CD14-positive monocyte (primary cell): ENCODE measurements at regions not wholly inside any gene's neighbourhood (a gene's known extent, or its start where the extent isn't known, plus 50 kb on each side); places are given as distances from the start of the nearest gene placed in this dataset.

Experiments used
- DNase-seq, 3 donors: peaks; one replicate each; pipeline ENCODE4 v3.0.0-alpha.2; 2011 to 2022
- H2AFZ ChIP-seq: 2 replicates; pipeline ENCODE4 v1.6.0; 2012; ENCODE audit warnings: mild to moderate bottlenecking, low read depth, low read length, inconsistent platforms; ENCODE audit not compliant: insufficient read depth, poor library complexity, severe bottlenecking
- H3K27ac ChIP-seq, 2 donors: 1 replicate in 1 of 2; 2 replicates in 1 of 2; pipeline ENCODE4 v1.5.1; 2012 to 2013; ENCODE audit warnings: low read length in 2 of 2, control low read depth in 1 of 2, inconsistent platforms in 1 of 2, low read depth in 1 of 2, mild to moderate bottlenecking in 1 of 2
- H3K27me3 ChIP-seq, 2 donors: one replicate each; pipeline versions ENCODE4 v1.6.0 to v1.6.1; 2011 to 2013; ENCODE audit warnings: low read length in 2 of 2; ENCODE audit not compliant: control insufficient read depth in 2 of 2, insufficient read depth in 2 of 2
- H3K36me3 ChIP-seq, 2 donors: replicated peaks in 1 of 2; 1 replicate in 1 of 2; 2 replicates in 1 of 2; pipeline versions ENCODE4 v1.5.1 to v1.6.1; 2012 to 2013; ENCODE audit warnings: low read length in 2 of 2, control low read depth in 1 of 2, inconsistent platforms in 1 of 2, mild to moderate bottlenecking in 1 of 2; ENCODE audit not compliant: insufficient read depth in 2 of 2, control insufficient read depth in 1 of 2
- H3K4me1 ChIP-seq, 2 donors: 1 replicate in 1 of 2; 2 replicates in 1 of 2; pipeline versions ENCODE4 v1.5.1 to v1.6.1; 2012 to 2013; ENCODE audit warnings: low read length in 2 of 2, control low read depth in 1 of 2, inconsistent platforms in 1 of 2, mild to moderate bottlenecking in 1 of 2, moderate library complexity in 1 of 2; ENCODE audit not compliant: insufficient read depth in 2 of 2, control insufficient read depth in 1 of 2
- H3K4me2 ChIP-seq: replicated peaks from 2 replicates; pipeline ENCODE3; 2012; ENCODE audit warnings: low read length, moderate library complexity, mild to moderate bottlenecking; ENCODE audit not compliant: poor library complexity, severe bottlenecking; ENCODE audit errors: extremely low read depth
- H3K4me3 ChIP-seq, 3 experiments: fragments of 200-600 bp in 1 of 3; sonication (generic) in 1 of 3; replicated peaks in 1 of 3; 1 replicate in 2 of 3; 2 replicates in 1 of 3; pipeline ENCODE4 v1.5.1; 2011 to 2013; ENCODE audit warnings: low read length in 3 of 3, mild to moderate bottlenecking in 3 of 3, control low read depth in 2 of 3, low read depth in 2 of 3, inconsistent platforms in 1 of 3, moderate library complexity in 1 of 3
- H3K79me2 ChIP-seq: 2 replicates; pipeline ENCODE4 v1.6.0; 2012; ENCODE audit warnings: mild to moderate bottlenecking, control low read depth, inconsistent platforms, low read length, moderate library complexity; ENCODE audit not compliant: insufficient read depth
- H3K9ac ChIP-seq: 2 replicates; pipeline ENCODE4 v1.6.0; 2017; ENCODE audit warnings: low read length, mild to moderate bottlenecking; ENCODE audit not compliant: insufficient read depth, poor library complexity, severe bottlenecking
- H3K9me3 ChIP-seq, 2 donors: replicated peaks in 1 of 2; 1 replicate in 1 of 2; 2 replicates in 1 of 2; pipeline versions ENCODE4 v1.5.1 to v1.6.1; 2012 to 2013; ENCODE audit warnings: low read length in 2 of 2, control low read depth in 1 of 2; ENCODE audit not compliant: control insufficient read depth in 1 of 2, insufficient read depth in 1 of 2
- H4K20me1 ChIP-seq: 2 replicates; pipeline ENCODE4 v1.6.0; 2012; ENCODE audit warnings: mild to moderate bottlenecking, low read length, control low read depth, moderate library complexity; ENCODE audit not compliant: insufficient read depth
- H3K27ac Mint-ChIP-seq, 7 donors: one replicate each; pipeline ENCODE4 v1.8.0; 2020; ENCODE audit warnings: mild to moderate bottlenecking in 7 of 7, mixed read lengths in 7 of 7, moderate library complexity in 6 of 7, inconsistent platforms in 2 of 7
- H3K27me3 Mint-ChIP-seq, 3 donors: one replicate each; pipeline ENCODE4 v1.8.0; 2021 to 2022; ENCODE audit warnings: low read depth in 3 of 3, mild to moderate bottlenecking in 3 of 3, mixed read lengths in 3 of 3, moderate library complexity in 3 of 3, inconsistent platforms in 1 of 3
- H3K36me3 Mint-ChIP-seq, 2 donors: one replicate each; pipeline ENCODE4 v1.8.0; 2020; ENCODE audit warnings: mixed read lengths in 2 of 2, inconsistent platforms in 1 of 2, mild to moderate bottlenecking in 1 of 2
- H3K4me1 Mint-ChIP-seq: one replicate; pipeline ENCODE4 v1.8.0; 2020; ENCODE audit warnings: mild to moderate bottlenecking, mixed read lengths
- H3K4me3 Mint-ChIP-seq, 2 donors: one replicate each; pipeline ENCODE4 v1.8.0; 2020; ENCODE audit warnings: mild to moderate bottlenecking in 2 of 2, mixed read lengths in 2 of 2, moderate library complexity in 1 of 2
- H3K9me3 Mint-ChIP-seq, 7 donors: one replicate each; pipeline ENCODE4 v1.8.0; 2020 to 2022; ENCODE audit warnings: mixed read lengths in 7 of 7, mild to moderate bottlenecking in 6 of 7, moderate library complexity in 6 of 7, inconsistent platforms in 2 of 7
- intact Hi-C, 2 donors: fragments of 100-400 bp; cut with micrococcal nuclease; formaldehyde crosslinking; loops; one replicate each; pipeline versions ENCODE4 v1.15.0 to v1.15.1; 2023
- TF ChIP-seq, protein P1 (sequence below): fragments of 200-600 bp; IDR thresholded peaks from one replicate; pipeline ENCODE4 v1.8.0; 2022; ENCODE audit warnings: antibody characterized with exemption, mild to moderate bottlenecking

DNA sequence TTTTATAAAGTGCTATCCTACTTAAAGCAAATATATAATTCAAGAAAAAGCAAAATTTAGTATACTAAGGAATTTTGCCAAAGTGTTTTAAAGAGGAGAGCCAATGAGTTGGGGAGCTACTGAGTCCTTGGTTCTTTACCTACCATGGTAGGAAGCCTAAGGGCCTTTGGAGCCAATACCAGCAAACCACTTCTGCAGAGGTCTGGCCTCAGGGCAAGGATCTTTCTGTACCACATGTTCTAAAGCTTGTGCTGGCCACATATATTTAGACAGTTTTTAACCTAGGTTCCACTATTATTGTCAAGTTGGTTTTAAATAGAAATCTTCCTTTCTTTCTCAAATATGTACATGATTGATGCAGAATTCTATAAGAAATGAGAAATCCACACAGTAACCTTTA is 172.3 kb upstream of the NREP start:
- peaks cover 32 to 46% of the 10 kb centered on the region in 2 donors for H3K4me1 ChIP-seq
- no peak overlapping the region for H3K4me2 ChIP-seq
- H3K9me3 Mint-ChIP-seq = peaks cover 0 to 3% (median 0%) of the 10 kb centered on the region in 7 donors
- peak overlapping the region in 1 of 7 donors; percentile 94 for H3K27ac Mint-ChIP-seq
- no peak for DNase-seq
- H3K27ac ChIP-seq = peak overlapping the region in 1 of 2 donors; percentile 88
- no peak overlapping the region for H3K9ac ChIP-seq
- H3K4me3 ChIP-seq = no peak overlapping the region
- intact Hi-C loops = no loop called here
- H3K36me3 Mint-ChIP-seq = no peaks in the 10 kb centered on the region
- H3K79me2 ChIP-seq = no peaks in the 10 kb centered on the region
- H3K36me3 ChIP-seq = no peaks in the 10 kb centered on the region
- H3K27me3 ChIP-seq = no peaks in the 10 kb centered on the region
- H3K4me3 Mint-ChIP-seq = no peak overlapping the region
- peaks cover 44% of the 10 kb centered on the region for H3K4me1 Mint-ChIP-seq
- no peaks in the 10 kb centered on the region for H4K20me1 ChIP-seq
- H3K9me3 ChIP-seq = no peaks in the 10 kb centered on the region
- TF ChIP-seq, protein P1, sequence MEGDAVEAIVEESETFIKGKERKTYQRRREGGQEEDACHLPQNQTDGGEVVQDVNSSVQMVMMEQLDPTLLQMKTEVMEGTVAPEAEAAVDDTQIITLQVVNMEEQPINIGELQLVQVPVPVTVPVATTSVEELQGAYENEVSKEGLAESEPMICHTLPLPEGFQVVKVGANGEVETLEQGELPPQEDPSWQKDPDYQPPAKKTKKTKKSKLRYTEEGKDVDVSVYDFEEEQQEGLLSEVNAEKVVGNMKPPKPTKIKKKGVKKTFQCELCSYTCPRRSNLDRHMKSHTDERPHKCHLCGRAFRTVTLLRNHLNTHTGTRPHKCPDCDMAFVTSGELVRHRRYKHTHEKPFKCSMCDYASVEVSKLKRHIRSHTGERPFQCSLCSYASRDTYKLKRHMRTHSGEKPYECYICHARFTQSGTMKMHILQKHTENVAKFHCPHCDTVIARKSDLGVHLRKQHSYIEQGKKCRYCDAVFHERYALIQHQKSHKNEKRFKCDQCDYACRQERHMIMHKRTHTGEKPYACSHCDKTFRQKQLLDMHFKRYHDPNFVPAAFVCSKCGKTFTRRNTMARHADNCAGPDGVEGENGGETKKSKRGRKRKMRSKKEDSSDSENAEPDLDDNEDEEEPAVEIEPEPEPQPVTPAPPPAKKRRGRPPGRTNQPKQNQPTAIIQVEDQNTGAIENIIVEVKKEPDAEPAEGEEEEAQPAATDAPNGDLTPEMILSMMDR = no peak
- peaks cover 0 to 3% (median 2%) of the 10 kb centered on the region in 3 donors for H3K27me3 Mint-ChIP-seq
- no peak overlapping the region for H2AFZ ChIP-seq

- Histone ChIP-seq H3K4me1 (peaks cover 32 to 46% of the 10 kb centered on the region in 2 donors), H4K20me1 (no peaks in the 10 kb centered on the region), H3K4me3 (peak overlapping the region in 1 of 3 experiments; percentile 10), H3K4me2 (peak overlapping the region; percentile 24), H3K9me3 (no peaks in the 10 kb centered on the region), H3K79me2 (no peaks in the 10 kb centered on the region), H3K27me3 (no peaks in the 10 kb centered on the region), H3K9ac (no peak overlapping the region), H3K36me3 (no peaks in the 10 kb centered on the region), H3K27ac (no peak overlapping the region), H2AFZ (no peak overlapping the region)
- Mint-ChIP-seq H3K27ac (peak overlapping the region in 2 of 7 donors; percentile 41 to 52), H3K4me1 (peaks cover 44% of the 10 kb centered on the region), H3K9me3 (peaks cover 0 to 3% (median 0%) of the 10 kb centered on the region in 7 donors), H3K4me3 (no peak overlapping the region), H3K36me3 (no peaks in the 10 kb centered on the region), H3K27me3 (peaks cover 0 to 4% (median 2%) of the 10 kb centered on the region in 3 donors)
- TF ChIP-seq, protein P1 = no peak
- peak; percentile 23 to 53 (median 51) for DNase-seq
- intact Hi-C loops = no loop called here
Measured at GRCh38 chr5:111928511-111928910, 171.5 kb upstream of the NREP start.
